HPDE6-E6E7 (cell line): ENCODE measurements at regions not wholly inside any gene's neighbourhood (a gene's known extent, or its start where the extent isn't known, plus 50 kb on each side); places are given as distances from the start of the nearest gene placed in this dataset.

Experiments used
- DNase-seq: peaks from one replicate; pipeline ENCODE4 v3.0.0; 2011; ENCODE audit warnings: missing footprints; ENCODE audit errors: extremely low spot score

DNA sequence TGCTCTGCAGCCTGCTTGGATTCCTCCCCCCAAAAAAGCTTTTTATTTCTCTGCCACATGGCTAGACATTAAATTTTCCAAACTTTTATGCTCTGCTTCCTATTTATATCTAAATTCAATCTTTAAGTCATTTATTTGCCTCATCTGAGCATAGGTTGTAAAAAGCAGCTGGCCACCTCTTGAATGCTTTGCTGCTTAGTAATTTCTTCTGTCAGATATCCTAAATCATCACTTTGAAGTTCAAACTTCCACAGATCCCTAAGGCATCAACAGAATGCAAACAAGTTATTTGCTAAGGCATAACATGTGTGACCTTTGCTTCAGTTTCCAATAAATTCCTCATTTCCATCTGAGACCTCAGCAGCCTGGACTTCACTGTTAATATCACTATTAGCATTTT, 209.6 kb downstream of the FSCB start:
- DNase-seq, result no peak

DNA sequence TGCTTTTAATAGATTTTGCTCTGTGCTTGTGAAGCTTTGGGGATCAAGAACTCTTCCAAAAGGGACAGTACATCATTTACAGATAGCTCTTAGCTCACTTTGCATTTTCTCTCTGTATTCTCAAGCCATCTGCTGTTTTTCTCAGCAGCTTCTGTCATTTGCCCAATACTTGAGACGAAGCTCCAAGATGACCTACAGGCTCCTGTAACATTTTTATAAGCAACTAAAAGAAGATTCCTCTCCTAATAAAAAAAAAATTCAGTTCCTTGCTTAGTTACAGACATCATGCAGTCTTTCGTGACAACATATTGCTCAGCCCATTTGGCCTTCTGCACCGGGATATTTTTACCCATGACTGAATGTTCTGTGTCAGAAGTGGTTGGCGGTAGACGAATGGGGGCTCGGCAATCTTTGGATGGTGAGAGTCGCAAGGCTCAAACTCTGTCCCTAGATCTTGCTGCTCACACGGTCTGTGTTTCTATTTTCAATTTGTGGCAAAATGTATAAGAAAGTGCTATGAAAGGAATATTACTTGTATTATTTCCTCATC, 215.6 kb downstream of the FSCB start:
- DNase-seq, result no peak

DNA sequence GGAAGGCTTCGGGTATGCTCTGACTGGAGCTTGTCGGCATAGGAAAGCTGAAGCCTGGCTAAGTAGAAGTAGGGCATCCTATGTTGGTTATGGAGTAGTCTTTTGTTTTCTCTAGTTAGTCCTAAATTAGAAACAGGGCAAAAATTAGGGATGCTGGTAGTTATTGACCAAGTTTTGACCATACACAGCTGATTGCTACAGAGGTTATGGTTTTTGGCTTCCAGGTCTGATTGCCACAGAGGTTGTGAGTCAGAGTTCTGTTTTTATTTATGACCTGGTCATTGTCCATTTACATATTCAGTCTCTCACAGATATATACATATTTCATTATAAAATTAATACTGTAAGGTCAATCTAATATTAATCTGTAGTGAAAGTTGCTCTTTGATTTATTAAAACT, 219.2 kb downstream of the FSCB start:
- no peak for DNase-seq

DNA sequence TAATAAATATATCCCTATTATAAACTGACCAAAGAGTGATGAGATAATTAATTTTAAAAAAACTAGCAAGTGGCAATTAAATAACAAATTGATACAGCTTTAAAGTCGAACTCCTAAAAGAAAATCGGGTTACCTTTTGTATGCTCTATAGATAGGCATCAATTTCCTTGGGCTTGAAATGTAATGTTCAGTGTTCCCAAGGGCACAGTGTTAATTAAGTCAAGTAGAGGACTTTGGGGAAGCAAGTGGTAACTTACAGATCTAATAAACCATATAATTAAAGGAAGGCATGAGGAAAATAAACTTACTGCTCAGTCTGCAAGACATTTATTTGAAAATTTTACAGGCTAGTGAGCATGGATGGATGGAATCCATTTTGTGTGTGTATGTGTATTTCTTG, 220.9 kb downstream of the FSCB start:
- no peak for DNase-seq

DNA sequence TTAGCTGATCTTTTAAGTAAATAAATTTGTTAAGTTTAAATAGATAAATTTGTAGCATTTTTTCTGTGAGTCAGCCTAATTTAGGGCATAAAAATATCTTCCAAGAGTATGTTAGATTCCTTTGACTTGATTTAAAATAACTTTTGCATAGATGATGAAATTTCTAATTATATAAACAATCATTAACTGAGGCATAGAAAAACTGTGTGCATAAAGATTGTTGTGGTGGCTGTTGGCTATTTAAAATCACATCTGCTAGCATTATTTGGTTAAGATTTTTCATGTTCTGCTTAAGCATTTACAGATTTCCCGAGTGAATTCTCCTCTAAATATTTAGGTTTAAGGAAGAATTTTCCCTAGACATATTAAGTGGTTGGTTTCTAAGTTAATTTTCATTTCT, 223.2 kb downstream of the FSCB start:
- no peak for DNase-seq

DNA sequence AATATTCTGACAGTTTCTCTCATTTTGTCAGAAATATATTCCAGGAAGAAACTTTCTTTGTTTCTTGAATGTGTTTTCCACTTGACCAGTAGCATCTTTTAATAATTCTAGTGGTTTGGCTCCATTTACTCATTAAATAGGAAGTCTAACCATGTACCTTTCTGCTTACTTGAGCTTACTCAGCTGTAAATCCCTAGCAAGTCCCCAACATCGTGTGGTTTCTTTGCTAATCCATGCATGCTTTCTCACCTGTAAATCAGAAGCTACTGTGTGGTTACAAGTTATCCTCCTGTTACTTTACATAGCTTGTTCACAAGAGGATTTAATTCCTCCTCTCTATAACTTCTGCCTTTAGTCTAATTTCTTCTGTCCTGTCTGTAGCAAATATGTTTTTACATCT, 227.7 kb downstream of the FSCB start:
- DNase-seq, result no peak

DNA sequence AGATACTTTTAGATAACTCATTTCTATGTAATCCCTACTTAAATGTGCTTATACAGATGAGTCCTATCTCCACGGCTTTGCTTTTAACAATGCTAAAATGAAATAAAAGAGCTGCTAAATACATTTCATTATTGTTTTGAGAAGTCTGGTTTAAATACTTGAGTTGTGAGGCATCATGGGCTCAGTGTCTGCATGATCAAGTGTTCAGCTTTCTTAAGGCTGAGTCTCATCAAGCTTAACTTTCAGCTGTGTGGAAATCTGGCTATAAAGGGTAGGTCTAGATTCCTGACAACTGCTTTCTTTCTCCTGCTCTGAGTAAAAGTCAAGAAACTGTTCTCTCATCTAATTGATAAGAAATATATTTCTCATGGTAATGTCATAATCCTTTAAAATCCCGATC, 235.4 kb downstream of the FSCB start:
- DNase-seq, result no peak

DNA sequence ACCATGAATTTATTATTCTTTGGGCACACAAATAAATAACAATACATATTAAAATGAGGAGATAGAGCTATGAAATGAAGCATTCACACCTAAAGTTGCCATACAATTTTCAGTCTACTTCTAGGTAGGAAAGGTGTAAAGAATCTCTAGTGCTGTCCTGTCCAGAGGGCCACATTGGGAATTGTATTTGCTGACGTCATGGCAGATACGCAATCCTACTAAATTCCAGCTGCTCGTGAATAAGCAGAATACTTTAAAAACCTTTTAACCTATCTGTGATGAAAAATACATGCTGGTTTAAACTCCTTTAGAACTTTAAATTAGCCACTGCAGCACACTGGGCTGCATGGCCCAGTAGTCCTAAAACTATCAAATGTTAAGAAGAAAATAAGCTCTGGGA, 236.1 kb downstream of the FSCB start:
- no peak for DNase-seq

DNA sequence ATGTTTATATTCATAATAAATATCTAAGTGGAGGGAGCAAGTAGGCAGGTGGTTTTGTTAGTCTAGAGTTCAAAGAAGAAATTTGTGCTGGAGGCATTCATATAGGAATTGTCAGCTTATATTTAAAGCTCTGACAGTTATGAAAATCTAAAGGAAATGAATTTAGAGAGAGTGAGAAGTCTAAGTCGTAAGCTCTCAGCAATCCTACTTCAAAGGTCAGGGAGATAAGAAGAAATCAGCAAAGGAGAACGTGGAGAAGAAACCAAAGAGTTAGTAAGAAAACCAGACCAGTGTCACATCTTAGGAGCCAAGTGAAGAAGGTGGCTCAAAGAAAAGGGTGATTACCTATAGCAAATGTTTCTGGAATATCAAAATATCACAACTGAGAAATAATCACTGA, 241.8 kb downstream of the FSCB start:
- DNase-seq, result no peak

DNA sequence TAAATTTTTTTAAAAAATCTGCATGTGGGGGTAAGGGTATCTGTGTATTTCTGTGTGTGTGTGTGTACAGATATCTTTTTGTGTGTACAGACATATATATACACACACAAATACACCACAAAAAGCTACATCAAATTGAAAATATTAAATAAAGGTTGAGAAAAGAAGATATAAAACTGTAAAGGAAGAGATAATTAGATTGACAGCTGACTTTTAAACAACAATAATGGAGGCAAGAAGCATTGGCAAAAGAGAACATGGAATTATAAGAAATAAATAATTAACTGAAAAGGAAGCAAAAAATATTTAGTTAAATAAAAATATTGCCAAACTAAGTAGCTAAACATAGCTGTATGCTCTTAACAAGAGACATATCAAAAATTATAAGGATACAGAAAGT, 291.4 kb downstream of the FSCB start:
- no peak for DNase-seq

DNA sequence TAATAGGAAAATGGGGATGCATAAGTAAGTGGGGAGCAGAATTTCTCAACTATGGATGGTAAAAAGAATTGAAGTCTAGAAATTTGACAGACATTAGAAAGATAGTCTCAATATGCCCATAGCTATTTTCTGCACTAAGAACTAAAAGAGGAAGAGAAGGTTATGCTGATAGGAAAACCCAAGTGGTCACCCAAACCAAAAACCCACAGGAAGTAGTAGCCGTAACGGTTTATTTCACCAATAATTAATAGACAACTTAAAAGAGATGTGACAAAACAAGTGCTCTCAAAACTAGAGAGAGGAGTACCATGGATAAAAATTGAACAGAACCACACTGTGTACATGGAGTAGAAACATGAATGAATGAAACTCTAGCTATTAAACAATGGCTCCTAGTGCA, 295.4 kb downstream of the FSCB start:
- DNase-seq, result no peak

DNA sequence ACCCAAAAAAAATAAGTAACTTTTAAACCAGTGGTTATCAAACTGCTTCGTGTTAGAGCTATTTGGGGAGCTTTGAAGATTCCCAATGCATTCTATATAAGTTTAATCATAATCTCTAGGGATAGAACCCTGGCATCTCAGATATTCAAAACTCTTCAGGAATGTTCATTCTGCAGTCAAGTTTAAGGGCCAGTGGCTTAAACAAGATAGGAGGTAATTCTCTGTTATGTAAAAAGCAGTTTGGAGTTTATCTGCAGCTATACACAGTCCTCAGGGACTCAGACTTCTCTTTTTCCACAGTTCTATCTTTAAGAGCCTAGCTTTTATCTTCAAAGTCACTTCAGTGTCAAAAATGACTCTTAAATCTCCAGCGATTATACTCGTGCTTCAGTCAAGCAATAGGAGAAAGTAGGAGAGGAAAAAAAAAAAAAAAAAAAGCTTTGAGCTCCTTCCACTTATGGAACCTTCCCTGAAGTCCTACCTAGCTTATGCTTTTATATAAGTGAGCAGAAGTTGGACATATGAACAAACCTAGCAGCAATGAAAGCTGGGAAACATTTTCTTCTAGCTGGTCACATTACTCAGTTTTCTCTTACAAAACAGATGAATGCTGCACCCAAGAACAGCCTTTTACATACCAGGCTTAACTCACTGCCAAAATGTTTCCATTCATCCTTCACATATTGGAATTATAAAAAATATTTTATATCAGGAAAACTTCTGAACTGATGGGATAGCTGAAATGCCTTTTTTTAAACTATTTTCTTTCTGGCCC, 302.8 kb downstream of the FSCB start:
- DNase-seq, result no peak

DNA sequence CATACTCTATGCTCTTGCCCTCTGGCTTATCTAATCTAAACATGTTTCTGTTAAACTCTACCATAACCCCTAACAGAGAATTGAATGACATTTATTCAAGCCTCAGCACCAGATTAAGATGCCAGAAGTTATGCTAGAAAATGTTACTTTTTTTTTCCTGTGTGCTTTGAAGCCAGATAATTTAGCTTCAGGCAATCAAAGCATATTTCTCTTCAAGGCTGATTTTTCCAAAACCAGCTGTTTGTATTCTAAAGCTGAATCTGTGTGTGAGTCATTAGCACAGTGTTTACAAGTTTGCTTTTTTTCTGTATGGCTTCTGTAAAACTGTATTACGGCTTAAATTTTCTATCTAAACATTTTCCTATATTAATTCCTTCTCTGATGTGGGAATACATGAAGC, 326.1 kb downstream of the FSCB start:
- DNase-seq, result no peak

DNA sequence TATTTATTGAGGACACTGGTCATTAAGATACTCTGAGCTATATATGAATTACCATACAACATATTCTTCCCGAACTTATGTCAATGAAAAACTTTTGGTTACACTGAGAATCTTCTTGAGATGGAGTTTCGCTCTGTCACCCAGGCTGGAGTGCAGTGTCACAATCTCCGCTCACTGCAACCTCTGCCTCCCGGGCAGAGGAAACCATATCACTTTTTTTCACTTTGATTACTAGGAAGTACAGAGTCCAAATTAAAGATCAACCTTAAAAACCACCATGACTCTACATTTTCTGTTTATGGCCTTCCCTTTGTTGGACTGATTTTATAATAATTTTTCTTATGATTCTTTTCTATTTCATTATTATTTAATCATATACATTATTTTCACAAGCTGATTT, 336.5 kb downstream of the FSCB start:
- no peak for DNase-seq

DNA sequence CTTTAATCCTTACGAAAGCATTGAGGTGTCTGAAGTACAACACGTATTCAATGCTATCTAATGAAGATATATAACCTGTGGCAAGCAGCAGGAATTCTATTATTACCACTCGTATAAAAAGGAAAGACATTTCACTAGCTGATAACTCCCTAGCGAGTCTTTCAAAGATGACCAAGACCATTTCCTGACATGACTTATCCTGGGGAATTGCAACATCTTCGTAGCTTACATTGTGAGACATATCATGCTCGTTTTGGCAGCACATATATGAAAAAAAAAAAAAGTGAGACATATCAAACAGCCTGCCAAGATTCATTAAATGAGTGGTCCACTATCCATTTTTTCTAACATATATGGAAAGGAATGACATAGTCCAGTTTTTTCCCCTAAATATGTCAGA, 337.0 kb downstream of the FSCB start:
- no peak for DNase-seq

DNA sequence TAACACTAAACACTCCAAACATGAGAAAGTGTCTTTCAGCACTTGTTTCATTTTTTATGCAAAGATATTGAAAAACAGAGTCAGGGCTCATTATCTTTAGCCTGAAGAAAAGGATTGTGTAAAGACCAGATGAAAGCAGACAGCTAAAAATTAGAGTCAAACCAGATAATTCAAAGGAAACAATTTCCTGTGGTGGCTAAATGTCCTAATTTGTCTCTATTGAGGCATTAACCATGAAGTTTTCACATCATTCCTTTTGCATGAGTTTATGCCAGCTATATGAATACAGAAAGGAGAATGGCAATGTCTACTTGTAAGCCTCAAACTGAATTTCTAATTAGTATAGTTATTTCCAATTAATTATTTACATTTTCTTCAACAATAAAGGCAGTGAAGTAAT, 338.5 kb downstream of the FSCB start:
- DNase-seq, result no peak

DNA sequence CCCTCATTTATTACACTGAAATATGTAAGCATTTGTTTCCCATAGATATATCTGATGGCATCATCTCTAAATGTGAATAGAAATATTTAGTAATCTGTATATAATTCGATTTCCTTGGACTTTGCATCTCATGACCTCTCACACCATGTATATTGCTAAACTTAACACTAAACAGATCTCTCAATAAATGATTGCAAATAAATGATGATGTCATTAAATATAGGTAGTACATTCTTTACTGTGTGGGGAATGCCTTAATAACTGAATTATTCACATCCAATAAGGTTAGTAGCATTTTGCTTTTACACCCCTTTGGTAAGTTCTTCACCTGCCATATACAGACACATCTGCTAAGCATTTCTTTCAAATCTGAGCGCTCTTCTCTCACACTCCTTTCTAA, 340.5 kb downstream of the FSCB start:
- no peak for DNase-seq

DNA sequence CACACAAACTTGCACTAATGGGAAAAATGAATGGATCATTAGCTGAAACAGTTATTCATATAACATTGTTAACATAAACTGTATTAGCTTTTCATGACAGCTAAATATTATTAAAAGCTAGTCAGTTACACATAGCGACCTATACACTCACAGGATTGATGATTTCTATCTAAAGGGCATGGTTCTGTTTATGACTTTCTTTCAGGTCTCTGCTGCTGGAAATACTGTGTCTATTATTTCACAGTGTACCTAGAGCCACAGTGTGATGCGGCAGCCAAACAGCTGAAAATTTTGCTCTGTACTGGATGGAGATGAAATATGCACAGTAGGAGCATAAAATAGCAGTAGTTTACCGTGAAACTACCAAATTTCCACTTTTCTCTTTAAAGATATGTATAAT, 341.1 kb downstream of the FSCB start:
- DNase-seq, result no peak

DNA sequence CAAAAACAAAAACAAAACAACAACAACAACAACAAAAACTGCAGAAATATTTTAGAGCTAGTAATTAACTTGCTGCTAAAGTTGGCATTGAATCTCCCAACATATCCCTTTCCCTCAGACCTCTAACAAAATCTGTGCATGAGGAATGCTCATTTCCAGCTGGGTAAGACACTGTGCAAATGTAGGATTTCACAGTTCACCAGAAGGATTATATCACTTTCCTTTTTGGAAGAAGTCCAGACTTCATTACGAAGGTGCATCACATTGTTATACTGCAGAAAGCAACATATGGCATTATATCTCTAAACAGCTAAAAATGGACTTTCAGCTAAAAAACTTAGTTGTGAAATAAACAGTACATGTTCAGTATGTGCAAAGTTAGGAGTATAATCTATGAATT, 341.8 kb downstream of the FSCB start:
- no peak for DNase-seq

DNA sequence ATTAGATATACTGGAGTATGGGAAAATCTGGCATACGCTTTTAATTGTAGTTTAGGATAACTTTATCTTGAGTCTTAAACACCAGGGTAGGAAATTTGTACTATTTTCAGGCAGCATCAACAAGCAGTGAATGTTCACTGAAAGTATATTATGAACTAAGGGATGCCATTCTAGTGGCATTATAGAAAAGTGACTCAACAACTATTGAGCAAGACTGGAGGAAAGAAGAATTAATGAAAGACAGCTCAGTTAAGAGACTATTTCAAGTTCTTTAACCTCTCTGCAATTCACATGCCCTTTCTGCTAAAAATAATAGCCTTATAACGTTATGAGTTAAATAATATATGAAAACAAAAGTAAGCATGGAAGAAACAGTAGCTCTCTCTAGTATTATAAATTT, 343.1 kb downstream of the FSCB start:
- no peak for DNase-seq

DNA sequence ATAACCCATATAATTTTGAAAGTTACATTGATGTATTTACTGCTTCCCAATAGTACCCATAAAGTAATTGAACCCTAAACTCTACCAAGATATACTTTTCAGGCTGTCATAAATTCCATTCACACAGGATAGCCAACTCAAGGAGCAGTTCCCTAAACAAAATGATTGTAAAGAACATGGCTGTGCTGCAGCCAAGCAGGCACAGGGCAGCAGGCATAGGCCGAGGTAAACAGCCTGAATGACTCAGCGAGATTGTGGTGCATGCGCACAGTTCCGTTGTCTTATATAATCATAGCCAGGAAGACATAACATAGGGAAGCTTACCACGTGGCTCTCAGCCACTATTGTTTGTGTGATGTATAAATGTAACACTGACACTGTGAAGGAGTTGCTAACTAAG, 344.9 kb downstream of the FSCB start:
- DNase-seq, result no peak

DNA sequence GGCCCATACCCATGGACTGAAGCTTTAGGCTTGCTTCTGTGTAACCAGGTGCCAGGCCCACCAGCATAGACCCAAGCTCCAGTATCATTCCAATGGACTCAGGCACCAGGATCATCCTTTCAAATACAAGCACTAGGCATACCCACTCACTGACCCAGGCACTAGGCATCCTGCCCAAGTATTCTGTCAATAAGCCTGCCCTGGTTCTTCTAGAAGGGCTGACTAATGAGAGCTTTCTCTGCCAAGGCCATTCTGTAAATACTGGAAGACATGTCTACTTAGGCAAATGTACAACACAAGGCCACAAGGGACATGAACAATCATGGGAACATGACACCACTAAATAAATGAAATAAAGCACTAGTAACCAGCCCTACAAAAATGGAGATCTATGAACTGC, 352.2 kb downstream of the FSCB start:
- DNase-seq, result no peak

DNA sequence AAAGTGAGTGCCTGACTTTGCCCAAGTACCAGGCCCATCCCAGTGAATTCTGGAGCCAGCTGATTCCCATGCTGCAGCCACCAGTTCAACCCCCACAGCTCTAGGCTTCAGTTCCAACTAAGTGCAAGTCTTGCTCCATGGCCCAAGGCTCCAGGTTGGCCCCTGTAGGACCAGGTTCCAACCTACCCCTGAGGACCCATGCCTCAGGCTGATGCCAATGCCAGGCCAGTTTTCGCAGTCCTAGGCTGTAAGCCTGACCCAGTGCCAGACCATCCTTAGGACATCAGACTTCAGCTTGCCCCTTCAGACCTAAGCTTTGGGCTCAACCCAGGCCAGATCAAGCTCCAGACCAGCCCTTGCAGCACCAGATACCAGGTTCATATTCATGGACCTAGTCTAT, 352.6 kb downstream of the FSCB start:
- DNase-seq, result no peak
